ENCODE measurements at regions not wholly inside any gene's neighbourhood (a gene's known extent, or its start where the extent isn't known, plus 50 kb on each side); places are given as distances from the start of the nearest gene placed in this dataset.
"Not testable (repeated sequence)": the region's sequence is repeated elsewhere in the genome, so short reads cannot be mapped to it uniquely, and the experiment has no call there.

DNA sequence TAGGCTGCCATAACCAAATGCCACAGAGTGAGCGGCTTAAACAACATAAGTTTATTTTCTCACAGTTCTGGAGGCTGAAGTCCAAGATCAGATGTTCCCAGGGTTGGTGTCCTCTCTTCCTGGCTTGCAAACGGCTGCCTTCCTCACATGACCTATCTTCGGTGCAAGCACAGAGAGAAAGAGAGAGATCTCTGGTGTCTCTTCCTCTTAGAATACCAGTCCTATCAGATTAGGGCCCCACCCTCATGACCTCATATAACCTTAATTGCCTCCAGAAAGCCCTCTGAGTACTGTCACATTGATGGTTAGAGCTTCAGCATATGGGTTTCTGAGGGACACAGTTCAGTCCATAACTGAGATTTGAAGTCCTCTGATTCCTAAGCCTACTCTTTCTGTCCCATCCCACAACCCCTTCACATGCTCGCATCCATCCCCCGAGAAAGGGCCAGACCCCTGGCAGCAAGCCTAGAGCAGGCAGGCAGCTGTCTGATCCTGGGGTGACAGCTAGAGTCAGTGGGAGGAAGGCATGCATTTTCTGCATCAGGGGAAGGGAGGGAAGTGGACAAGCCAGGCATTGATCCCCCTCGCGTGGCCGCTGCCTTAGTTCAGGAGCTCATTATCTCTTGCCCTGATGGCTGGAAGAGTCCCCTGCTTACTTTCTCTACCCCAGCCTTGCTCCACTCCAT, 114.1 kb downstream of the FAR1 start:
- no peak for DNase-seq (ENCODE audit: low read depth in 2 of 2)

- no peak for DNase-seq (ENCODE audit: low read depth in 2 of 2)
Observed at GRCh38 chr11:13784441-13784840, 116.0 kb downstream of the FAR1 start.

DNA sequence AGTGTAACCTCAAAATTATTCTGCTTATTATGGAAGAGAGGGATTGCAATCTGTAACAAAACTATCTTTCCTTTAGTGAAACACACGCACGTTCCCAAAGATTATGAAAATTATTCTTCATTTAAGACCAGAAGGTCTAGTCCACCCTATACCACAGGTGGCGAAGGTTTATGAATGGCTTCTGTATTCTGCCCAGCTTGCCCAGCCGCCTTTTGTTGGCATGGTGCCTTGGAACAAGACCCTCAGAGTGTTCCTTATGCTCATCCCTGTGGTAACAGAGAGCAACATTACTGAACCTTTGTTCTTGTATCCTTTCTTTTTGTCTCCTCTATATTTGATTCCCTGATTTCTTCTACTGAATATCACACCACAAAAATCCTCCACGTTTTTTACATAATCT, 116.4 kb downstream of the FAR1 start:
- DNase-seq (ENCODE audit: low read depth in 2 of 2): no peak

DNA sequence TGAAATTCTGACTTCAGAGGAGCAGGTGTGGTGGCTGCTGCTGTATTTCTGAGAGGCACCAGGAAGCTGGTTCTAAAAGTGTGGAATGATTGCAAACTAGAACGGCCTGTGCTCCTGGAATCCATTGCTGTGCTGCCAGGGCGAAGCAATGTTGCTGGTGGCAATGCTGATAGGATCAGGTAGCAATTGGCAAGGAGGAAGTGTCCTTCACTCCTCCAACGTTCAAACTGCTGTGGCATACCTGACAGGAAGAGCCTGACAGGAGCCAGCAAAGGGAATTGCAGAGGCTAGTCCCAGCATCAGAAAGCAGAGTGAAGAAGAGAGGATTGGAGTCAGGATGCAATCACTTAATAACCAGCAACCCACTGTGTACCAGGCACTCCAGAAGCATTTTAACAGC, 118.2 kb downstream of the FAR1 start:
- no peak for DNase-seq (ENCODE audit: low read depth in 2 of 2)

DNA sequence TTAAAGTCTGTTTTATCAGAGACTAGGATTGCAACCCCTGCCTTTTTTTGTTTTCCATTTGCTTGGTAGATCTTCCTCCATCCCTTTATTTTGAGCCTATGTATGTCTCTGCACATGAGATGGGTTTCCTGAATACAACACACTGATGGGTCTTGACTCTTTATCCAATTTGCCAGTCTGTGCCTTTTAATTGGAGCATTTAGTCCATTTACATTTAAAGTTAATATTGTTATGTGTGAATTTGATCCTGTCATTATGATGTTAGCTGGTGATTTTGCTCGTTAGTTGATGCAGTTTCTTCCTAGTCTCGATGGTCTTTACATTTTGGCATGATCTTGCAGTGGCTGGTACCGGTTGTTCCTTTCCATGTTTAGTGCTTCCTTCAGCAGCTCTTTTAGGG, 129.1 kb downstream of the FAR1 start:
- not testable (repeated sequence) for DNase-seq (ENCODE audit: low read depth in 2 of 2)

DNA sequence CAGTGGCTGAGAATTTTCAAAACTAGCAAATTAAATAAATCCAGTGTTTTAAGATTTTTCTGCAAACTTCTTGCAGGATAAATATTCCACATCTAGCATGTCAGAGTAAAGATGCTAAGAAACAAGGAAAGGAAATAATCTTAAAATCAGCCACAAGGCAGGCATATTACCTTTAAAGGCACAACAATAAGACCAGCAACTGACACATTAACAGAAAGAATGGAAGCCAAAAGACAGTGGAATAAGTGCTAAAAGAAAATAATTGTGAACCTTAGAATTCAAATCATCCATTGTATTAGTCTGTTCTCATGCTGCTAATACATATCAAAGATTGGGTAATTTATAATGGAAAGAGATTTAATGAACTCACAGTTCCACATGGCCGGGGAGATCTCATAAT, 132.4 kb downstream of the FAR1 start:
- no peak for DNase-seq (ENCODE audit: low read depth in 2 of 2)

- DNase-seq (ENCODE audit: low read depth in 2 of 2): no peak
Observed at GRCh38 chr11:13818325-13818724, 144.2 kb upstream of the SPON1 start.

DNA sequence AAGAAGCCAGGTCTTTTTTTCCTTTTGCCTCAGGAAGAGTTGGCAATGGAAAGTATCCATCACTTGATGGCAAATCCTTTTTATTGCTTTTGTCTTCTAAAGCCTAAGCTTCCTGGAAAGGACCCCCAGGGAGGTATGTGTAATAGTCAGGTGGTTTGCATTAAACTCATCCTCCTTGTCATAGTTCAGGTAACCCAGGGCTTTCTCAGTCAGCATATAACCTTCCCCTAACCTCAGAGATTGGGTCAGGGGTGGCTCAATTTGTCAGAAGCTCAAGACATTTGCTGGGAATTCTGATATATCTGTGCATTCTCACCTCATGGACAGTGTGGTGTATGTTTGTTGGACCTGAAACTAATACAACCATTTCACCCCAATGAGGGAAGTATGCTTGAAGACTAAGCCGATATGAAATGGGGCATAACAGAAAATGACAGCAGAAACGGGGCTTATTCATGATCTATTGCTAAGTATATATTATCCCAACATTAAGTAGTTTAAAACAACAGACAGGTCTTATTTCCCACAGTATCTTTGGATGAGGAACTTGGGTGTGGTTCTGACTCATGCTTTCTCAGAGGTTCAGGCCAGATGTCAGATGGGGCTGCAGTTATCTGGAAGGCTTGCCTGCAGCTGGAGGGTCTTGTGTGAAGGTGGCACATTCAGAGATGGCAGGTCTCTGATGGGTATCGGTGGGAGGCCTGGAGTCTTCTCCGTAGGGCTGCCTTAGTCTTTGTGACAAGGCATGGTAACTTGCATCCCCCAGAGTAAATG, 135.8 kb upstream of the SPON1 start:
- no peak for DNase-seq (ENCODE audit: low read depth in 2 of 2)

- DNase-seq (ENCODE audit: low read depth in 2 of 2): no peak
Observed at GRCh38 chr11:13831696-13832095, 130.8 kb upstream of the SPON1 start.

DNA sequence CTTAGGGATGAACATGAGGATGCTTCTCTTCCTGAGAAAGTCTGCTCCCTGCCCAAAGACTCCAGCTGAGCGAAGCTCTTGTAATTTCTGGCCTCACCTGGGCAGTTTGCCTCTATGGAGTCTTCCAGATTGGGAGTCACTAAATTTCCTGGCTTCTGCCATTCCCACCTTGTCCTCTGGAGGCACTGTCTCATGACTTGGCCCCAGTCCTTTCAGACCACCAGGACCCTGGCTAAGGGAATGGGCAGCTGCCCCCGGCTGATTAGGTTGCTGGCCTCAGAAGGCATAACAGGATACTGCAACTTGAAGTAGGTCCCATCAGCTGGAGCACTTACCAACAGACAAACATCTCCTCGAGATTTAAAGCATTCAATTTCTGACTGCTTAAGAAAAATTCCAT, 128.1 kb upstream of the SPON1 start:
- peak in 1 of 2 donors; percentile 4 for DNase-seq (ENCODE audit: low read depth in 2 of 2)

GRCh38 chr11:13836666-13837065, 125.9 kb upstream of the SPON1 start:
- DNase-seq (ENCODE audit: low read depth in 2 of 2): no peak

- DNase-seq (ENCODE audit: low read depth in 2 of 2): no peak
Observed at GRCh38 chr11:13837286-13837685, 125.2 kb upstream of the SPON1 start.

- DNase-seq (ENCODE audit: low read depth in 2 of 2): no peak
Observed at GRCh38 chr11:13841393-13841792, 121.1 kb upstream of the SPON1 start.

- no peak for DNase-seq (ENCODE audit: low read depth in 2 of 2)
Observed at GRCh38 chr11:13848031-13848430, 114.5 kb upstream of the SPON1 start.

DNA sequence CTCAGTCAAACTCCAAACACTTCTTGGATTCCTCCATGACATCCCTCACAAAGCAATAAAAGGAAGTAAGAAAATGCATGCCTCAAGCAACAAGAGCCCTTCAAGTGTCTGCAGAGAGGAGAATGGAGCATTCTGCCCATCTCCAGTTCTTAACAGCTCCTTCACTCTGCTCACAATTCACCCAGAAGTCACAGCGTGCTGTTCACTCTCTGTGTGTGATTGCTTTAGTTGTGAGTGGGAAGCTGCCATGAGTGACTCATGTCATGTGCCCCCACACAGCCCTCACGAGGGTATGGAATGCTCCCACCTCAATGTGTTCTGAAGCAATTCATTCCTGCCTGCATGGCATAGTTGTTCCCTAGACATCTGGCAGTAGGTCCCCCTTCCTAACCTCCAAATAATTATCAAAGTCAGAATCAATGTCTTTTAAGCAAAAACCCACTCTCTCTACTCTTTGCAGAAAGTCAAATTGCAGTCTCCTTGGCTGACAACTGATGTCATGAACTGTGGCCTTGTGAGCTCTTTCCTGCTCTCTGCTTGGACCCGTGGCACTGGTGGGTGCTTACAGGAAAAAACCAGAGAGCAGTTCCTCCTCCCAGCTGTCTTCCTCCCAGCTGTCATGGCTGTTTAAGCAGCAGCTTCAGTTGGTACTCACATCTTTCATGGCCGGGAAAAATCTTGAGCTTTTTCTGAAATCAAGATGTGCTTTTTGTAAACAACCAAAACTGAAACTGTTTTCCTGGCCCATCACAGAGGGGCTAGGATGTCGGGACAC, 112.1 kb upstream of the SPON1 start:
- DNase-seq (ENCODE audit: low read depth in 2 of 2): no peak

DNA sequence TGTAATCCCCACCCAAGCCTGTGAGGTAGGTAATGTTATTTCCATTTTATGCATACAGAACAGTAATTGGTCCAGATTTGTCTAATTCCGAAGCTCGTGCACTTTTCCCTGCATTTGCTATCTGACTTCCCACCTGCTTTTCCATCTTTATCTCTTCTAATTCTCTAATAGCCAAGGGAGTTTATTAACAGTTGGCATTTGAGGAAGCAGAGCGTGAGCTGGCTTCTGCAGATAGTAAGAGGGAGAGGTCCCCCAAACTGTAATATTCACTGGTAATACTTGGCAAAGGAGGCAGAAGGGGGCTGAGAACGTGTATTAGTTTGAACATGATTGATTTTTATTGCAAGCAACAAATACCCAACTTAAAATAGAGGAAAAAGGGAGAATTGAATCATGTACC, 110.8 kb upstream of the SPON1 start:
- DNase-seq (ENCODE audit: low read depth in 2 of 2): no peak

DNA sequence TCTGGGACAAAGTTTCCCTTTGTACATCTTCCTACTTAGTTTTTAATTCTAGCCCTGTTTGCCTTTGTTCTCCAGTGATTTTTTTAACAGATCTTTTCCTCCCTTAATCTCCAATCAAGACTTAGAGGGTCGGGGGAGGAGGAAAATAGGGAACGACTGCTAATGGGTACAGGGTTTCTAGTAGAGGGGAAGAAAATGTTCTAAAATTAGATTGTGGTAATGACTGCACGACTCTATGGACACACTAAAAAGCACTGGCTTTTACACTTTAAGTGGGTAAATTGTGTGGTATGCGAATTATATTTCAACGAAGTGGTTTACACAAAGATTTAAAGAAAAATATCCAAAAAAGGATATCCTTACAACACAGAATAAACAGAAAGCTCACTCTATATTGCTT, 110.0 kb upstream of the SPON1 start:
- DNase-seq (ENCODE audit: low read depth in 2 of 2): no peak

DNA sequence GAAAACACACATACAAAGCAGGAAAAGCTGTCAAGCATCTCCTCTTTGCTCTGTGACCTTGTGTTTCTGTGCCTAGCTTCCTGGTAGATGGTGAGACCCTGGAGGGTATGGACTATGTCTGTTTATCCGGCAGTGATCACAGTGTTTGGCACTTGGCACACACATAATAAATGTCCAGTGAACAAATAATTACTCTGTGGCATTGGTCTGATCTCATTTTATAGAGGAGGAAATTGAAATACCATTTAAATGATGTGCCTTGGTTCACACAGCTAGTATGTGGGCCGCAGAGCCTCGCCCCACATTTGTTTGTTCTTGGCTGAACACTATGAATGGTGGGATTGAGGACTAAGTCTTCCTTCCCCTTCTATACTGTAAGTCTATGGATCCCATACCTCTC, 104.7 kb upstream of the SPON1 start:
- DNase-seq (ENCODE audit: low read depth in 2 of 2): no peak

DNA sequence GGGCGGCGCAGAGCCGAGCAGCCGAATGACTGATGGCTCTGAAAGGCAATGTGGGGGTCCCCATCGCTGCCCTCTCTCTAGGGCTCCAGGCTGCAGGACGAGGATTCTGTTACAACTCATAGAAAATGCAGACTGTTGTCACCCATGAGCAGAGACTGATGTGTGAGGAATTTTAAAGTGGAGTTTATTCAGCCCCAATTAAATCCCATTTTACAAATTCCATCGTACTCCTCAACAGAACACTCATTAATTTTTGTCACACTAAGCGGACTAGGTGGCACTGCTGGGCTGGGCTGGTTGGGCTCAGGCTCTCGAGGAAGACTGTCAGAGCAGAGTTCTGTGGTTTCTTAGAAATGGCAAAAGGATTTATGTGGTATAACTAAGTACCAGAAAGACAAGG, 102.6 kb upstream of the SPON1 start:
- no peak for DNase-seq (ENCODE audit: low read depth in 2 of 2)

DNA sequence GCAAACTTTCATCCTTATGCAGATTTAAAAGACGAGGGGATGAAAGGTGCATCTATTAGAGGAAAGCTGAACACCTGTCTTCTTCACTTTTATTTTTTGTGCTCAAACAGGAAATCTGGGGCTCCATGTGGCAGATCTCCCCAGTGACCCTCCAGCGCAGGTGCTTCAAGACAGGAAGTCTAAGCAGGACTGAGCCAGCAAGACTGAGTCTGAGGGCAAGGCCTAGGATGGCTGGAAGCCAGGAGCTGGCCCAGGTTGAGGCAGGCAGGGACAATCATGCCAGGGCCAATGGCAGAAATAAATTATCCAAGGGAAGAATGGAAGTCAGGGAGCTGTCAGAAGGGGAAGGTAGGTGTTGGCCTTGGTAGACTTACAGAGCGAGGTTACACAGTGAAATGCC, 101.1 kb upstream of the SPON1 start:
- DNase-seq (ENCODE audit: low read depth in 2 of 2): no peak

DNA sequence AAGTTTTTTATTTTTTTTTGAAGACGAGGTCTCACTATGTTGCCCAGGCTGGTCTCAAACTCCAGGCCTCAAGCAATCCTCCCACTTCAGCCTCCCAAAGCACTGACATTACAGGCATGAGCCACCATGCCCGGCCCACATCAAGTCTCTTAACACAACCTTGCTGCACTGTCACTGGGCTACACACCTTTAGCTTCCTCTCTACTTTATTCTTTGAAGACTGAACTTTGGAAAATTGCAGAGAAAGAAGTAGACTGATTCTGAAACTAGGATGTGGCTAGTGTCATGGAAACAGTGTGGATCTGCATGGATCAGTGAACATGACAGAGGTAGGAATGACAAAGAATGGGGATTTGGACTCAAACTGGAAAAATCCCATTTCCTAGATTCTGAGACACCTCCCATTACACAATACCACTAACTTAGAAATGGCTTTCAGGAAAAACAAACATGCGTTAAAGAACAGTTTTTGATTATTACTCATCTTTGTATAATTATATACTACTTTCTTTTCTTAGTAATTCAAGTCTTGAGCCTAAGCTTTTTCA, 99.6 kb upstream of the SPON1 start:
- DNase-seq (ENCODE audit: low read depth in 2 of 2): no peak

- no peak for DNase-seq (ENCODE audit: low read depth in 2 of 2)
Observed at GRCh38 chr11:13868710-13869397, 93.7 kb upstream of the SPON1 start.
